Chondrocyte (in vitro differentiated cells): ENCODE measurements at regions not wholly inside any gene's neighbourhood (a gene's known extent, or its start where the extent isn't known, plus 50 kb on each side); places are given as distances from the start of the nearest gene placed in this dataset.

Experiments
- DNase-seq: peaks from one replicate; pipeline ENCODE4 v3.0.0; 2021; ENCODE audit warnings: mixed read lengths, low spot score
- H3K27ac Mint-ChIP-seq: one replicate; pipeline ENCODE4 v1.8.0; 2021; ENCODE audit warnings: mild to moderate bottlenecking, moderate library complexity, mixed read lengths; ENCODE audit not compliant: unreplicated experiment
- H3K27me3 Mint-ChIP-seq: 2 replicates; pipeline ENCODE4 v1.8.0; 2021; ENCODE audit warnings: low read depth, mixed read lengths
- H3K36me3 Mint-ChIP-seq: 2 replicates; pipeline ENCODE4 v1.8.0; 2021; ENCODE audit warnings: low read depth, mixed read lengths
- H3K4me1 Mint-ChIP-seq: 2 replicates; pipeline ENCODE4 v1.8.0; 2021; ENCODE audit warnings: low read depth, mild to moderate bottlenecking, mixed read lengths
- H3K4me3 Mint-ChIP-seq: one replicate; pipeline ENCODE4 v1.8.0; 2021; ENCODE audit warnings: mild to moderate bottlenecking, moderate library complexity, mixed read lengths; ENCODE audit not compliant: unreplicated experiment
- H3K9me3 Mint-ChIP-seq: 2 replicates; pipeline ENCODE4 v1.8.0; 2021; ENCODE audit warnings: low read depth, mixed read lengths
- TF ChIP-seq, protein P1 (sequence below): fragments of 200-600 bp; sonication (generic); IDR thresholded peaks from 2 replicates; pipeline ENCODE4 v1.5.0; 2021; ENCODE audit warnings: antibody characterized with exemption, mild to moderate bottlenecking, moderate library complexity

GRCh38 chr4:115759231-115759630 lies 645.8 kb upstream of the NDST4 start:
- no peak for DNase-seq
- no peaks in the 10 kb centered on the region for H3K27me3 Mint-ChIP-seq
- no peaks in the 10 kb centered on the region for H3K36me3 Mint-ChIP-seq
- TF ChIP-seq, protein P1, sequence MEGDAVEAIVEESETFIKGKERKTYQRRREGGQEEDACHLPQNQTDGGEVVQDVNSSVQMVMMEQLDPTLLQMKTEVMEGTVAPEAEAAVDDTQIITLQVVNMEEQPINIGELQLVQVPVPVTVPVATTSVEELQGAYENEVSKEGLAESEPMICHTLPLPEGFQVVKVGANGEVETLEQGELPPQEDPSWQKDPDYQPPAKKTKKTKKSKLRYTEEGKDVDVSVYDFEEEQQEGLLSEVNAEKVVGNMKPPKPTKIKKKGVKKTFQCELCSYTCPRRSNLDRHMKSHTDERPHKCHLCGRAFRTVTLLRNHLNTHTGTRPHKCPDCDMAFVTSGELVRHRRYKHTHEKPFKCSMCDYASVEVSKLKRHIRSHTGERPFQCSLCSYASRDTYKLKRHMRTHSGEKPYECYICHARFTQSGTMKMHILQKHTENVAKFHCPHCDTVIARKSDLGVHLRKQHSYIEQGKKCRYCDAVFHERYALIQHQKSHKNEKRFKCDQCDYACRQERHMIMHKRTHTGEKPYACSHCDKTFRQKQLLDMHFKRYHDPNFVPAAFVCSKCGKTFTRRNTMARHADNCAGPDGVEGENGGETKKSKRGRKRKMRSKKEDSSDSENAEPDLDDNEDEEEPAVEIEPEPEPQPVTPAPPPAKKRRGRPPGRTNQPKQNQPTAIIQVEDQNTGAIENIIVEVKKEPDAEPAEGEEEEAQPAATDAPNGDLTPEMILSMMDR = no peak
- no peak overlapping the region for H3K4me3 Mint-ChIP-seq
- H3K4me1 Mint-ChIP-seq = no peaks in the 10 kb centered on the region
- H3K9me3 Mint-ChIP-seq = peaks cover 3% of the 10 kb centered on the region
- no peak overlapping the region for H3K27ac Mint-ChIP-seq

- TF ChIP-seq, protein P1 = no peak
- no peak for DNase-seq
- Mint-ChIP-seq H3K27ac (no peak overlapping the region), H3K36me3 (no peaks in the 10 kb centered on the region), H3K4me1 (no peaks in the 10 kb centered on the region), H3K27me3 (no peaks in the 10 kb centered on the region), H3K9me3 (peaks cover 7% of the 10 kb centered on the region), H3K4me3 (no peak overlapping the region)
Measured at GRCh38 chr4:115749404-115749803, 636.0 kb upstream of the NDST4 start.

GRCh38 chr4:115740806-115741205 lies 627.4 kb upstream of the NDST4 start:
- DNase-seq = no peak
- Mint-ChIP-seq H3K27ac (no peak overlapping the region), H3K9me3 (no peaks in the 10 kb centered on the region), H3K4me1 (no peaks in the 10 kb centered on the region), H3K36me3 (no peaks in the 10 kb centered on the region), H3K4me3 (no peak overlapping the region), H3K27me3 (no peaks in the 10 kb centered on the region)
- TF ChIP-seq, protein P1 = no peak

DNA sequence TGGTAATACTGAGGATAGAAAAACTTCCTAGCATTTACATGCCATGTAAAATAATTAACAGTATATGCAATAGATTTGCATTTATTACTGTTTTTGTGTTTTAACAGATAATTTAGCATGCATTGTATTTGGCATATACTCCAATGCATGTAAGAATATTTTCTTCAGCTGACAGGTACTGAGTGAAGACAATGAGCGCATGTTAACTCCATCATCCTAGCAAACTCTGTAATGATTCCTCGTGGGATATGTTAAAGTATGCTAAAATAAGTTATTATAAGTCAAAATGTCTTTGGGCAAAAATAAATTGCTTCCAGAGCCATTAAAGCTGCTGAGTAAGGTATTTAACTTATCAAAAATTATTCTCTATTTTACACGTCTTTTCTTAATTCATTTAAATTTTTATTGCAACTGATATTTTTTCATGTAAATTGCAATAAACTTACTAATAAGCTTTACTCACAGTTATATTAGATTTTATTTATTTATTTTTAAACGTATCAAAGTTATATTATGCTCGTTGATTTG lies 616.4 kb upstream of the NDST4 start:
- no peak overlapping the region for H3K27ac Mint-ChIP-seq
- no peaks in the 10 kb centered on the region for H3K36me3 Mint-ChIP-seq
- H3K4me1 Mint-ChIP-seq = no peaks in the 10 kb centered on the region
- TF ChIP-seq, protein P1 = no peak
- H3K27me3 Mint-ChIP-seq = no peaks in the 10 kb centered on the region
- H3K9me3 Mint-ChIP-seq = no peaks in the 10 kb centered on the region
- no peak for DNase-seq
- H3K4me3 Mint-ChIP-seq = no peak overlapping the region

DNA sequence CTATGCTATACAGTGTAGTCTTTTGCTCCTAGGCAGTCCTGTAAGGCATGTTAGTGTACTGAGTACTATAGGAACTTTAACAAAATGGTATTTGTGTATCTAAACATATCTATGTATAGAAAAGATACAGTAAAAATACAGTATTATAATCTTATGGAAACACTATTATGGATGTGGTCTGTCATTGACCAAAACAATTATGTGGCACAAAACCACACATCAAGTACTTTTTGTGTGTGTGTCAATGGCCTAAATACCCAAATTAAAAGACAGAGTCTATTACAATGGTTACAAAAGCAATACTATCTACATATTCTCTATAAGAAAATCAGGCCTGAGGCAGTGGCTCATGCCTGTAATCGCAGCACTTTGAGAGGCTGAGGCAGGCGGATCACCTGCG lies 610.2 kb upstream of the NDST4 start:
- no peak for DNase-seq
- Mint-ChIP-seq H3K4me1 (no peaks in the 10 kb centered on the region), H3K27me3 (no peaks in the 10 kb centered on the region), H3K4me3 (no peak overlapping the region), H3K27ac (no peak overlapping the region), H3K9me3 (no peaks in the 10 kb centered on the region), H3K36me3 (no peaks in the 10 kb centered on the region)
- TF ChIP-seq, protein P1 = no peak
